SK-N-SH treated with all-trans-retinoic acid at 6 μM for 48 hours (cell line): ENCODE measurements at regions not wholly inside any gene's neighbourhood (a gene's known extent, or its start where the extent isn't known, plus 50 kb on each side); places are given as distances from the start of the nearest gene placed in this dataset.

Source experiments
- ATAC-seq: fragments of 200-7000 bp; cut with Tn5 transposase; 3 replicates; pipeline ENCODE4 v1.9.1; 2020; ENCODE audit warnings: mild to moderate bottlenecking, moderate library complexity
- ARNTL ChIP-seq: fragments of 450-650 bp; formaldehyde crosslinking; IDR thresholded peaks from 2 replicates; pipeline ENCODE4 v1.5.0; 2020; ENCODE audit warnings: low read depth, mild to moderate bottlenecking, moderate library complexity, borderline replicate concordance
- BACH2 ChIP-seq: fragments of 250-450 bp; sonication (Bioruptor Pico); IDR thresholded peaks from 2 replicates; pipeline ENCODE4 v1.9.0; 2021; ENCODE audit warnings: mild to moderate bottlenecking, borderline replicate concordance
- CREB5 ChIP-seq: fragments of 250-450 bp; sonication (Bioruptor Pico); IDR thresholded peaks from 2 replicates; pipeline ENCODE4 v1.5.1; 2020; ENCODE audit warnings: low read depth, mild to moderate bottlenecking, moderate library complexity
- CSDC2 ChIP-seq: fragments of 250-450 bp; sonication (Bioruptor Pico); IDR thresholded peaks from 2 replicates; pipeline ENCODE4 v1.5.0; 2020; ENCODE audit warnings: mild to moderate bottlenecking, moderate library complexity
- ESRRG ChIP-seq: fragments of 250-450 bp; sonication (Bioruptor Pico); IDR thresholded peaks from 2 replicates; pipeline ENCODE4 v1.6.1; 2021; ENCODE audit warnings: mild to moderate bottlenecking
- GLIS3 ChIP-seq: fragments of 250-450 bp; sonication (Bioruptor Pico); IDR thresholded peaks from 2 replicates; pipeline ENCODE4 v1.5.0; 2020; ENCODE audit warnings: mild to moderate bottlenecking, moderate library complexity
- ISL1 ChIP-seq: fragments of 250-450 bp; sonication (Bioruptor Pico); IDR thresholded peaks from 2 replicates; pipeline ENCODE4 v2.1.2; 2022; ENCODE audit warnings: mild to moderate bottlenecking, moderate library complexity
- OSR1 ChIP-seq: fragments of 250-450 bp; sonication (Bioruptor Pico); IDR thresholded peaks from 2 replicates; pipeline ENCODE4 v1.8.0; 2022; ENCODE audit warnings: moderate library complexity, mild to moderate bottlenecking, inconsistent platforms
- PPARA ChIP-seq: fragments of 250-450 bp; sonication (Bioruptor Pico); IDR thresholded peaks from 2 replicates; pipeline ENCODE4 v1.5.0; 2020; ENCODE audit warnings: mild to moderate bottlenecking, borderline replicate concordance
- RARB ChIP-seq: fragments of 250-450 bp; sonication (Bioruptor Pico); IDR thresholded peaks from 2 replicates; pipeline ENCODE4 v1.8.0; 2021; ENCODE audit warnings: mild to moderate bottlenecking, moderate library complexity
- SNAI2 ChIP-seq: fragments of 250-450 bp; sonication (Bioruptor Pico); IDR thresholded peaks from 2 replicates; pipeline ENCODE4 v1.5.0; 2020; ENCODE audit warnings: mild to moderate bottlenecking, moderate library complexity
- TOX ChIP-seq: fragments of 250-450 bp; sonication (Bioruptor Pico); IDR thresholded peaks from 2 replicates; pipeline ENCODE4 v1.8.0; 2021; ENCODE audit warnings: mild to moderate bottlenecking, moderate library complexity, borderline replicate concordance
- ZC3H10 ChIP-seq: fragments of 250-450 bp; sonication (Bioruptor Pico); IDR thresholded peaks from 2 replicates; pipeline ENCODE4 v1.5.1; 2021; ENCODE audit warnings: mild to moderate bottlenecking, moderate library complexity
- ZFP30 ChIP-seq: fragments of 450-650 bp; formaldehyde crosslinking; IDR thresholded peaks from 2 replicates; pipeline ENCODE4 v1.5.0; 2022; ENCODE audit warnings: mild to moderate bottlenecking, moderate library complexity
- ZNF565 ChIP-seq: fragments of 450-650 bp; formaldehyde crosslinking; conservative IDR thresholded peaks from 2 replicates; pipeline ENCODE4 v1.5.0; 2020; ENCODE audit warnings: low read depth, mild to moderate bottlenecking, moderate library complexity
- ZNF70 ChIP-seq: fragments of 450-650 bp; formaldehyde crosslinking; IDR thresholded peaks from 2 replicates; pipeline ENCODE4 v1.5.0; 2020; ENCODE audit warnings: mild to moderate bottlenecking, moderate library complexity
- ZNF8 ChIP-seq: fragments of 450-650 bp; formaldehyde crosslinking; IDR thresholded peaks from 2 replicates; pipeline ENCODE4 v1.5.0; 2020; ENCODE audit warnings: mild to moderate bottlenecking, moderate library complexity
- TF ChIP-seq, protein P1 (sequence below): fragments of 250-450 bp; sonication (Bioruptor Pico); IDR thresholded peaks from 2 replicates; pipeline ENCODE4 v1.8.0; 2020; ENCODE audit warnings: mild to moderate bottlenecking, moderate library complexity, borderline replicate concordance
- TF ChIP-seq, protein P2 (sequence below): fragments of 250-450 bp; sonication (Bioruptor Pico); IDR thresholded peaks from 2 replicates; pipeline ENCODE4 v1.5.0; 2020; ENCODE audit warnings: mild to moderate bottlenecking, moderate library complexity
- TF ChIP-seq, protein P3 (sequence below): fragments of 250-450 bp; sonication (Bioruptor Pico); IDR thresholded peaks from 2 replicates; pipeline ENCODE4 v1.8.0; 2021; ENCODE audit warnings: low read depth, mild to moderate bottlenecking, moderate library complexity, borderline replicate concordance

- no peak for ATAC-seq
- TF ChIP-seq, protein P1, sequence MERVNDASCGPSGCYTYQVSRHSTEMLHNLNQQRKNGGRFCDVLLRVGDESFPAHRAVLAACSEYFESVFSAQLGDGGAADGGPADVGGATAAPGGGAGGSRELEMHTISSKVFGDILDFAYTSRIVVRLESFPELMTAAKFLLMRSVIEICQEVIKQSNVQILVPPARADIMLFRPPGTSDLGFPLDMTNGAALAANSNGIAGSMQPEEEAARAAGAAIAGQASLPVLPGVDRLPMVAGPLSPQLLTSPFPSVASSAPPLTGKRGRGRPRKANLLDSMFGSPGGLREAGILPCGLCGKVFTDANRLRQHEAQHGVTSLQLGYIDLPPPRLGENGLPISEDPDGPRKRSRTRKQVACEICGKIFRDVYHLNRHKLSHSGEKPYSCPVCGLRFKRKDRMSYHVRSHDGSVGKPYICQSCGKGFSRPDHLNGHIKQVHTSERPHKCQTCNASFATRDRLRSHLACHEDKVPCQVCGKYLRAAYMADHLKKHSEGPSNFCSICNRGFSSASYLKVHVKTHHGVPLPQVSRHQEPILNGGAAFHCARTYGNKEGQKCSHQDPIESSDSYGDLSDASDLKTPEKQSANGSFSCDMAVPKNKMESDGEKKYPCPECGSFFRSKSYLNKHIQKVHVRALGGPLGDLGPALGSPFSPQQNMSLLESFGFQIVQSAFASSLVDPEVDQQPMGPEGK: no peak
- TF ChIP-seq RARB (CRISPR knock-in tag): no peak
- TF ChIP-seq SNAI2: no peak
- TF ChIP-seq BACH2: no peak
- TF ChIP-seq OSR1 (CRISPR knock-in tag): no peak
- TF ChIP-seq GLIS3 (CRISPR knock-in tag): no peak
Observed at GRCh38 chr9:3007326-3007725, 163.4 kb upstream of the PUM3 start.

DNA sequence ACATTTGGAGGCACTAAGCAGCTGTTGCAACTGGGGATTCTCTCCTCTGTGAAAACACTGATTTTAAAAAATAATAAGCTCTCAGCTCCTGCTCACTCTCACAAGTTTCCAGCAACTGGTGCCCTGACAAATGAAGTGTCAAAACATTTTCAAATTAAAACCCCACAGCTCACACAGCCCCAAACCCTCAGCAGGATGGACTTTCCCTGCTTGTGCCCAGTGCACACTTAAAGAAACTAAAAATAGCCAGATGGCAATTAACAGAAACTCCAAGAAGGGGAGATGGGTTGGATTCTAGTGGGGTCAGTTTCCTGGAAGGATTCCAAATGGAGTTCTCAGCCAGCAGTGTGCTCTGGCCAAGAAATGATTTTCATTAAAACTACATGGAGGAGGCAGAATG is 163.0 kb upstream of the PUM3 start:
- no peak for TF ChIP-seq PPARA (CRISPR knock-in tag)
- TF ChIP-seq, protein P2, sequence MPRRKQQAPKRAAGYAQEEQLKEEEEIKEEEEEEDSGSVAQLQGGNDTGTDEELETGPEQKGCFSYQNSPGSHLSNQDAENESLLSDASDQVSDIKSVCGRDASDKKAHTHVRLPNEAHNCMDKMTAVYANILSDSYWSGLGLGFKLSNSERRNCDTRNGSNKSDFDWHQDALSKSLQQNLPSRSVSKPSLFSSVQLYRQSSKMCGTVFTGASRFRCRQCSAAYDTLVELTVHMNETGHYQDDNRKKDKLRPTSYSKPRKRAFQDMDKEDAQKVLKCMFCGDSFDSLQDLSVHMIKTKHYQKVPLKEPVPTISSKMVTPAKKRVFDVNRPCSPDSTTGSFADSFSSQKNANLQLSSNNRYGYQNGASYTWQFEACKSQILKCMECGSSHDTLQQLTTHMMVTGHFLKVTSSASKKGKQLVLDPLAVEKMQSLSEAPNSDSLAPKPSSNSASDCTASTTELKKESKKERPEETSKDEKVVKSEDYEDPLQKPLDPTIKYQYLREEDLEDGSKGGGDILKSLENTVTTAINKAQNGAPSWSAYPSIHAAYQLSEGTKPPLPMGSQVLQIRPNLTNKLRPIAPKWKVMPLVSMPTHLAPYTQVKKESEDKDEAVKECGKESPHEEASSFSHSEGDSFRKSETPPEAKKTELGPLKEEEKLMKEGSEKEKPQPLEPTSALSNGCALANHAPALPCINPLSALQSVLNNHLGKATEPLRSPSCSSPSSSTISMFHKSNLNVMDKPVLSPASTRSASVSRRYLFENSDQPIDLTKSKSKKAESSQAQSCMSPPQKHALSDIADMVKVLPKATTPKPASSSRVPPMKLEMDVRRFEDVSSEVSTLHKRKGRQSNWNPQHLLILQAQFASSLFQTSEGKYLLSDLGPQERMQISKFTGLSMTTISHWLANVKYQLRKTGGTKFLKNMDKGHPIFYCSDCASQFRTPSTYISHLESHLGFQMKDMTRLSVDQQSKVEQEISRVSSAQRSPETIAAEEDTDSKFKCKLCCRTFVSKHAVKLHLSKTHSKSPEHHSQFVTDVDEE (CRISPR knock-in tag): no peak
- TF ChIP-seq CSDC2: no peak
- no peak for TF ChIP-seq RARB (CRISPR knock-in tag)
- TF ChIP-seq OSR1 (CRISPR knock-in tag): no peak
- TF ChIP-seq ESRRG: no peak
- no peak for TF ChIP-seq ZNF8 (CRISPR knock-in tag)
- TF ChIP-seq ZNF565 (CRISPR knock-in tag): no peak
- no peak for TF ChIP-seq ZFP30 (CRISPR knock-in tag)
- TF ChIP-seq ZC3H10 (CRISPR knock-in tag): no peak
- no peak for TF ChIP-seq ARNTL
- TF ChIP-seq BACH2: no peak
- TF ChIP-seq, protein P3, sequence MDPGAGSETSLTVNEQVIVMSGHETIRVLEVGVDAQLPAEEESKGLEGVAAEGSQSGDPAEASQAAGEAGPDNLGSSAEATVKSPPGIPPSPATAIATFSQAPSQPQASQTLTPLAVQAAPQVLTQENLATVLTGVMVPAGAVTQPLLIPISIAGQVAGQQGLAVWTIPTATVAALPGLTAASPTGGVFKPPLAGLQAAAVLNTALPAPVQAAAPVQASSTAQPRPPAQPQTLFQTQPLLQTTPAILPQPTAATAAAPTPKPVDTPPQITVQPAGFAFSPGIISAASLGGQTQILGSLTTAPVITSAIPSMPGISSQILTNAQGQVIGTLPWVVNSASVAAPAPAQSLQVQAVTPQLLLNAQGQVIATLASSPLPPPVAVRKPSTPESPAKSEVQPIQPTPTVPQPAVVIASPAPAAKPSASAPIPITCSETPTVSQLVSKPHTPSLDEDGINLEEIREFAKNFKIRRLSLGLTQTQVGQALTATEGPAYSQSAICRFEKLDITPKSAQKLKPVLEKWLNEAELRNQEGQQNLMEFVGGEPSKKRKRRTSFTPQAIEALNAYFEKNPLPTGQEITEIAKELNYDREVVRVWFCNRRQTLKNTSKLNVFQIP (CRISPR knock-in tag): no peak
- TF ChIP-seq ISL1 (CRISPR knock-in tag): no peak
- TF ChIP-seq TOX (CRISPR knock-in tag): no peak
- TF ChIP-seq, all 23 proteins: peak for 0
- ATAC-seq: no peak

DNA sequence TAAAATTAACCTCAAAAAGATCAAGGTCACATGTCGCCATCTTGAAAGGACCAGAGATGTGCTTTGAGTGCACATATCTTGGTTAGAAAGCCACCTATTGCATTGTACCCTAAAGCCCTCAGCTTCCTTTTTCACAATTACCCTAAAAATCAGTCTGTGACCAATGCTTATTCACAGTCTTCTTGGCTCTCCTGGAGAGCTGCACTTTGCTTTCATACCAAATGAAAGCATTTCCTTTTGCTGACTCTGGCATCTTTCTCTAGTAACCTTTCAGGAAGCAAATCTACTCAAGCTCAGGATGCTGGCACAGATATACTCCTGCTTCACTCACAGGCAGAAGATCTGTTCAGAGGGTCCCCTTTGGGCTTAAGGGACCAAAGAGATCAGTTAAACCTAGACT is 160.7 kb upstream of the PUM3 start:
- ATAC-seq: no peak
- no peak for TF ChIP-seq CREB5 (CRISPR knock-in tag)
- no peak for TF ChIP-seq ZNF70
- no peak for TF ChIP-seq BACH2
- TF ChIP-seq ISL1 (CRISPR knock-in tag): no peak
- no peak for TF ChIP-seq RARB (CRISPR knock-in tag)
- no peak for TF ChIP-seq ZC3H10 (CRISPR knock-in tag)
- TF ChIP-seq SNAI2: no peak
- TF ChIP-seq PPARA (CRISPR knock-in tag): no peak

DNA sequence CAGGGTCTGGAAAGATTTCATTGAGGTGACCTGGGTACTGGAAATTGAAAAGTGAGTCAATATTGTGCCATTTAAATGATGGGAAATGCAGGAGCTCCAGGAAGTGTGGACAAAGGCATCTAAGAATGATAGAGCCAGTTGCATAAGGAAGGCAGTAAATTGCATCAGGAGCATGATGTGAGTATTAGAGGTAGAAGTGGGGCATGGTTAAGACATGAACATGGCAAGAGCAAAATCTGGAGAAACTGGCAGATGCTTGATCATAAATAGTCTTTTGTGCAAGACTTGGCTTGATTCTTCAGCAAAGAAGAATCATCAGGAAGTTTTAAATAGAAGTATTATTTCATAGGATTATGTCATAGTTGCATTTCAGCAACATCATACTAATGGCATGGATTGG is 157.4 kb upstream of the PUM3 start:
- no peak for TF ChIP-seq ARNTL
- TF ChIP-seq ZC3H10 (CRISPR knock-in tag): no peak
- no peak for TF ChIP-seq ZNF70
- TF ChIP-seq, protein P1: no peak
- TF ChIP-seq ZNF565 (CRISPR knock-in tag): no peak
- TF ChIP-seq ESRRG: no peak
- TF ChIP-seq BACH2: no peak
- TF ChIP-seq, all 23 proteins: peak for 0
- no peak for ATAC-seq
